K562 (cell line): ENCODE measurements at regions not wholly inside any gene's neighbourhood (a gene's known extent, or its start where the extent isn't known, plus 50 kb on each side); places are given as distances from the start of the nearest gene placed in this dataset.

Experiments used
- RFX5 ChIP-seq: IDR thresholded peaks from 2 replicates; pipeline ENCODE4 v1.6.1; 2011; ENCODE audit warnings: low read depth, mild to moderate bottlenecking, improper control_type of control experiment, low read length
- TF ChIP-seq, protein P1 (sequence below): sonication (generic); formaldehyde crosslinking; IDR thresholded peaks from 2 replicates; pipeline ENCODE4 v1.8.1; 2023; ENCODE audit warnings: mild to moderate bottlenecking, missing genetic modification reagents

DNA sequence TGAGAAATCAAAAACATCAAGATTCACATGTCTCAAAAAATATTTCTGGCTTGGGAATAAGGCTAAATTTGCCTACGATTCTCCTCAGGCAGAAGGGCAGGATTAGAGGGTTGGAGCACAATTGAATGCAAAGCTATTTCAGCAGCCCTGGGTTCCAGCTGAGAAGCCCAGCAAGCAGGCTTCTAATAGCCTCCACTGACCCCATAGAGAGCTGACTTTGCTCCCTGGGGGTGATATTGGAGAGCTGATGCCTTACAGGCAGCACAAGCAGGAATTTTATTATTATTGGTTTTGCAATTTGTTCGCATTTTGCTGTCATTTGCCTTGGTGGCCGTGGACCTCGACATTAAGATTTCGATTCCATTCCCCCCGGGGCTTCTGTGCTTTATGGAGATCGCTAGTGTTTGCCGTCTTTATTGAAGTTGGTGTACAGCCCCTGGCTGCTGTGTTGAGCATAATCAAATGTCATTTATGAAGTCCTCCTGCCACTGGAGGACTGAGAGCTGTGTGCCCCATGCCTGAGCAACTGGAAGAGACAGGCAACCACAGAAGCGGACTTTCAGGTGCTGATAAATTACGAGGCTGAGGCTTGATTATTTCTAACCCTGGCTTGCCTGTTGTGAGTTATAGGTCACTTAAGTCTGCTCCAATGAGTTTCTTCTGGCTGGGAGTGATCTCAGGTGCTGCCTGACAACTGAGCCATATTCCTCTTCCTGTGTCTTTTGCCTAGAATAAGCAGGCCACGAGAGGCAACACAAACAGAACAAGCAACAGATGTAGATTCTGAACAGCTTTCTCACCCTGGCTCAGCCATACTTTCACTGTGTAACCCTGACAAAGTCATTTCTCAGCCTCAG, 518.4 kb upstream of the CAMK1G start:
- no peak for TF ChIP-seq RFX5
- TF ChIP-seq, protein P1, sequence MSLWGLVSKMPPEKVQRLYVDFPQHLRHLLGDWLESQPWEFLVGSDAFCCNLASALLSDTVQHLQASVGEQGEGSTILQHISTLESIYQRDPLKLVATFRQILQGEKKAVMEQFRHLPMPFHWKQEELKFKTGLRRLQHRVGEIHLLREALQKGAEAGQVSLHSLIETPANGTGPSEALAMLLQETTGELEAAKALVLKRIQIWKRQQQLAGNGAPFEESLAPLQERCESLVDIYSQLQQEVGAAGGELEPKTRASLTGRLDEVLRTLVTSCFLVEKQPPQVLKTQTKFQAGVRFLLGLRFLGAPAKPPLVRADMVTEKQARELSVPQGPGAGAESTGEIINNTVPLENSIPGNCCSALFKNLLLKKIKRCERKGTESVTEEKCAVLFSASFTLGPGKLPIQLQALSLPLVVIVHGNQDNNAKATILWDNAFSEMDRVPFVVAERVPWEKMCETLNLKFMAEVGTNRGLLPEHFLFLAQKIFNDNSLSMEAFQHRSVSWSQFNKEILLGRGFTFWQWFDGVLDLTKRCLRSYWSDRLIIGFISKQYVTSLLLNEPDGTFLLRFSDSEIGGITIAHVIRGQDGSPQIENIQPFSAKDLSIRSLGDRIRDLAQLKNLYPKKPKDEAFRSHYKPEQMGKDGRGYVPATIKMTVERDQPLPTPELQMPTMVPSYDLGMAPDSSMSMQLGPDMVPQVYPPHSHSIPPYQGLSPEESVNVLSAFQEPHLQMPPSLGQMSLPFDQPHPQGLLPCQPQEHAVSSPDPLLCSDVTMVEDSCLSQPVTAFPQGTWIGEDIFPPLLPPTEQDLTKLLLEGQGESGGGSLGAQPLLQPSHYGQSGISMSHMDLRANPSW (CRISPR knock-in tag): no peak
